ENCODE measurements at regions not wholly inside any gene's neighbourhood (a gene's known extent, or its start where the extent isn't known, plus 50 kb on each side); places are given as distances from the start of the nearest gene placed in this dataset.

DNA sequence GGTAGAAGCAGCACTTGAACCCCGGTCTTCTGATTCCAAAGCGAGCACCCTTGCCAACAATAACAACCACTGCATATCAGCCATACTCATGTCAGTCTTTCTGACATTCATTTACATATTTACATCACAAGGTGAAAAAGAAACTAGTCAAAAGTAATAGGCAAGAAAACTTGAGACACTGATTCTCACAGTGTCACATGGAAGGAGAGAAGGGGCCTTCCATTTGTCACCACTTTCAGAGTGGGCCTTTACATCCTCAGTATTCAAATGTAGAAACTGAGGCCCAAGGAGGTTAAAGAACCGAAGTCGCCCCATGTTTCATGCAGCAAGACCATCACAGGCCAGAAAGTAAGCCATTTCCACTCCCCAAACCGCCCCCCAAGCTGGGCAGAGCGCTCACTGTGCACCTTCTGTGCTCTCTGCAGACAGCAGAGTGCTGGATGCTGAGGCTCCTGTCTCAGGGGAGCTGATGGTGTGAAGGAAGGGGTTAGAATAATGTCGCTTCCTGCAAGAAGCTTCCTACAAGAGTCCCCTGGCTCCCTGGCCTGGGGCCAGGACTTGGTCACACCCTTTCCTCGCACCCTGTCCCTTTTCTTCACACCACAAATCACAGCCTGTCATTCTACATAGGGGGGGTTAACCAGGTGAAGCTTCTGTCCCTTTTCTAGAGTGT, 260.1 kb downstream of the UACA start:
- H3K4me1 ChIP-seq (ENCODE audit: control insufficient read depth in 1 of 2, insufficient read depth in 2 of 2, low read length in 2 of 2): no peaks in the 10 kb centered on the region
- H3K27ac ChIP-seq (ENCODE audit: low read depth in 1 of 2, low read length in 2 of 2): no peak overlapping the region
- ATAC-seq (ENCODE audit: low FRiP score): no peak
- intact Hi-C loops (cut with DNase I): no loop called here
- WGBS, 2 donors: 83 to 84% methylated on average over 8 of the region's 8 CpGs
- no peaks in the 10 kb centered on the region for H3K36me3 ChIP-seq (ENCODE audit: control insufficient read depth in 1 of 2, insufficient read depth in 2 of 2, low read length in 1 of 2)
- no peak overlapping the region for H3K4me3 ChIP-seq (ENCODE audit: low read length in 2 of 2)
- H3K27me3 ChIP-seq (ENCODE audit: control insufficient read depth in 1 of 2, insufficient read depth in 2 of 2, low read length in 1 of 2): no peaks in the 10 kb centered on the region
- DNase-seq: peak in 1 of 2 donors; percentile 44
- H3K9me3 ChIP-seq (ENCODE audit: control insufficient read depth, low read length): no peaks in the 10 kb centered on the region

DNA sequence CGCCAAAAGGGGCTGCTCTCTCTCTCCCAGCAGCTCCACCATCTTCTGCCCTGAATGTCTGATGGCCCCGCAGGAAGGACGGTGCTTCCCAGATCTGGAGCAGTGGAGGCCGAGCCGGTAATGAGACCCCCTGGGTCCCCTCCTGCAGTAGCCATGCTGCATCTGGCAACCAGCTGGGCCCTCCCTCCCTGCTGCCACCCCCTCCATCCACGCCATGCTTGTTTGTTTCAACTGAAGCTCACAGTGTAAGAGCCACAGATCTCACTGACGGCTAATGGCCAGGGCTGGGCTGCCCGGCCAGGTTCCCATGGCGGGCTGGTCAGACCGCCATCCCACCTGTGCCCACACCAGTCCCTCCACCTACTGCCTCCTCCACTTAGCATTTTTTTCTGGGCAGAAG, 260.8 kb downstream of the UACA start:
- Histone ChIP-seq H3K9me3 (ENCODE audit: control insufficient read depth, low read length) (no peaks in the 10 kb centered on the region), H3K27me3 (ENCODE audit: control insufficient read depth in 1 of 2, insufficient read depth in 2 of 2, low read length in 1 of 2) (no peaks in the 10 kb centered on the region), H3K36me3 (ENCODE audit: control insufficient read depth in 1 of 2, insufficient read depth in 2 of 2, low read length in 1 of 2) (no peaks in the 10 kb centered on the region), H3K4me1 (ENCODE audit: control insufficient read depth in 1 of 2, insufficient read depth in 2 of 2, low read length in 2 of 2) (no peaks in the 10 kb centered on the region), H3K4me3 (ENCODE audit: low read length in 2 of 2) (no peak overlapping the region), H3K27ac (ENCODE audit: low read depth in 1 of 2, low read length in 2 of 2) (no peak overlapping the region)
- ATAC-seq (ENCODE audit: low FRiP score) (no peak), DNase-seq (peak in 1 of 2 donors; percentile 33)
- intact Hi-C loops (cut with DNase I): no loop called here
- 91 to 92% methylated on average over 10 of the region's 10 CpGs for WGBS, 2 donors

DNA sequence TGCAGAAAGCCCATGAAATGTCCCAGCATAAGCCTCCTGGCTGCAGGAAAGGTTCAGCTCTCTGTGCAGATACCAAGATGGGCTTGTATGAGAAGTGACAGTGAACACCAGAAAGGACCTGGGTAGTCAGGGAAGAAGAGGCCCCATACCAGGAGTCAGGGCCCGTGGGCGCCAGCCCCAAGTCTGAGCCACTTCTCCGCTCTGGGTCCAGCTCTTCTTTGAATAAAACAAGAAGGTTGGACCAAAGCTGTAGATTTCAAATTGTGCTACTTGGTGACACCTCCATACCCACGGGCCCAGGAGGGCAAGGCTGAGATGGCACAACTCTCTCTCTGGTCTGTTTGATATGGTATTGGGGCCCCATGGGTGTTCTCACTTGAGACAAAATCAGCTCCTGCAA, 261.5 kb downstream of the UACA start:
- DNase-seq (peak in 1 of 2 donors; percentile 30), ATAC-seq (ENCODE audit: low FRiP score) (no peak)
- H3K9me3 ChIP-seq (ENCODE audit: control insufficient read depth, low read length): no peaks in the 10 kb centered on the region
- 95 to 96% methylated on average over 4 of the region's 4 CpGs for WGBS, 2 donors
- no peak overlapping the region for H3K27ac ChIP-seq (ENCODE audit: low read depth in 1 of 2, low read length in 2 of 2)
- intact Hi-C loops (cut with DNase I): no loop called here
- no peak overlapping the region for H3K4me3 ChIP-seq (ENCODE audit: low read length in 2 of 2)
- no peaks in the 10 kb centered on the region for H3K36me3 ChIP-seq (ENCODE audit: control insufficient read depth in 1 of 2, insufficient read depth in 2 of 2, low read length in 1 of 2)
- no peaks in the 10 kb centered on the region for H3K27me3 ChIP-seq (ENCODE audit: control insufficient read depth in 1 of 2, insufficient read depth in 2 of 2, low read length in 1 of 2)
- no peaks in the 10 kb centered on the region for H3K4me1 ChIP-seq (ENCODE audit: control insufficient read depth in 1 of 2, insufficient read depth in 2 of 2, low read length in 2 of 2)

DNA sequence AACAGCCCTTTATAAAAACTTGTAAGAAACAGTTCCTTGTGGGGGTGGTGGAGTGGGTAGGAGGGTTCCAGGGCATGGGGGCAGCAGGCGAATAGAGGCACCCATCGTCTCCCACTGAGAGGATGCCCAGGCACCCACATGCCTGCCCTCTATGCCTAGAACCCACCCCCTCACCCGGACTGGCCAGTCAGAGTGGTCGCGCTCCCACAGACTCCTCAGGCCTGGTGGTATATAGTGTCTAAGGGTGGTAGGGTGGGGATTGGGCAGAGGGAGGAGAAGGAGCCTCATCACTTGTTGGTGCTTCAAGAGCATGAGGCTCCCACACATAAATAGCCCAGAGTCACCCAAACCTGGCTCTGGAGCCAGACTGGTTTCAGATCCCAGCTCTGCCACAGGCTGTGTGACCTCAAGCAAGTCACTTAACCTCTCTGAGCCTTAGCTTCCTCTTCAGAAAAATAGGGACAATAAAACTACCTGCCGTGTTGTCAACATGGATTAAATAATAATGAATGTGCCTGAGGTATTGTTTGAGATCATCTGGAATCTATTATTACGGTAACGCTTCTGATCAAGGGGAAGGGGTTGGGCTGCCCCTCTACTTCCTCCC, 262.1 kb downstream of the UACA start:
- Histone ChIP-seq H3K9me3 (ENCODE audit: control insufficient read depth, low read length) (no peaks in the 10 kb centered on the region), H3K4me1 (ENCODE audit: control insufficient read depth in 1 of 2, insufficient read depth in 2 of 2, low read length in 2 of 2) (no peaks in the 10 kb centered on the region), H3K36me3 (ENCODE audit: control insufficient read depth in 1 of 2, insufficient read depth in 2 of 2, low read length in 1 of 2) (no peaks in the 10 kb centered on the region), H3K4me3 (ENCODE audit: low read length in 2 of 2) (no peak overlapping the region), H3K27ac (ENCODE audit: low read depth in 1 of 2, low read length in 2 of 2) (no peak overlapping the region), H3K27me3 (ENCODE audit: control insufficient read depth in 1 of 2, insufficient read depth in 2 of 2, low read length in 1 of 2) (no peaks in the 10 kb centered on the region)
- intact Hi-C loops (cut with DNase I): no loop called here
- no peak for ATAC-seq (ENCODE audit: low FRiP score)
- 94 to 96% methylated on average over 8 of the region's 8 CpGs for WGBS, 2 donors
- DNase-seq: peak in 1 of 2 donors; percentile 13

DNA sequence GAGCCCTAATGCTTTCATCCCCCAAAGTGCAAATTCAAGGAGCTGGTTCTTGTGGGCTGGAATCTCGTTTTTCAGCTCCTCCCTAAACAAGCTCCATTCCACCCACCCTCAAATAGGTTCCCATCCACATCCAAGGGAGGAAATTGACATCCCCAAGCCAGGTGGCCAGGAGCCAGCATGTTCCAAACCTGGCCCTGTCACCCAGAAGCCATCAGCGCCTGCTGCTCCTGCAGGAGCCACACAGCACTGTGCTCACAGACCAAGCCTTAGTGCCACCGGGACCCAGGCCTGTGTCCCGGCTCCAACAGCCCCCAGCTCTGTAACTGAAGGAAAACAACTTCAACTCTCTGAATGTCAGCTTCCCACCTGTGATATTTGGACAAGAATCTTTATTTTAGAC, 263.6 kb downstream of the UACA start:
- DNase-seq: no peak
- no peak overlapping the region for H3K4me3 ChIP-seq (ENCODE audit: low read length in 2 of 2)
- no peaks in the 10 kb centered on the region for H3K27me3 ChIP-seq (ENCODE audit: control insufficient read depth in 1 of 2, insufficient read depth in 2 of 2, low read length in 1 of 2)
- no peaks in the 10 kb centered on the region for H3K36me3 ChIP-seq (ENCODE audit: control insufficient read depth in 1 of 2, insufficient read depth in 2 of 2, low read length in 1 of 2)
- WGBS, 2 donors: 87 to 89% methylated on average over 4 of the region's 4 CpGs
- ATAC-seq (ENCODE audit: low FRiP score): no peak
- no peak overlapping the region for H3K27ac ChIP-seq (ENCODE audit: low read depth in 1 of 2, low read length in 2 of 2)
- H3K4me1 ChIP-seq (ENCODE audit: control insufficient read depth in 1 of 2, insufficient read depth in 2 of 2, low read length in 2 of 2): no peaks in the 10 kb centered on the region
- intact Hi-C loops (cut with DNase I): no loop called here
- H3K9me3 ChIP-seq (ENCODE audit: control insufficient read depth, low read length): no peaks in the 10 kb centered on the region

DNA sequence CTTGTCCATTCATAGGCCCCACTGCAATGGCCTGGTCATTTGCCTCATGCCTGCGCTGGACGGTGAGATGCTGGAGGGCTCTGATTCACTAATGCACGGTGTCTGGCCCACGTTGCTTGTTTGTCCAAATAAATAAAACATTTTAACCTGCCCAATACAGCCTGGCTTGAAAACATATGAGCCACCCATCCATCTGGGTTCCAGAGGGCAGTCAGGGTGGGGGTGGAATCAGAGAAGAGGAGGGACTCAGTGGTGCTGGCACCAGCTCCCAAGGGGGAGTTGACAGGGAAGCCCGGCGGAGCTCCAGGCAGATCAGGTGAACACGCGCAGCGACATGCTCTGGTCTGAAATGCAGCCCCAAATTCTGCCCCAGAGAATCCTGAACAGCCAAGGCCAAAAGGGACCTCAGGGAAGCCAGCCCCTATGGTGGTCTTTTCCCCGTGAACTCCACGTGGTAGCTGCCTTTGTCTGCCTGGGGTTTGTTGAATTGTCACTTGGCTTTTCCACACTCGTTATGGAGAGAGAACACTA, 265.2 kb downstream of the UACA start:
- no peak for ATAC-seq (ENCODE audit: low FRiP score)
- H3K27me3 ChIP-seq (ENCODE audit: control insufficient read depth in 1 of 2, insufficient read depth in 2 of 2, low read length in 1 of 2): no peaks in the 10 kb centered on the region
- no peak overlapping the region for H3K4me3 ChIP-seq (ENCODE audit: low read length in 2 of 2)
- H3K4me1 ChIP-seq (ENCODE audit: control insufficient read depth in 1 of 2, insufficient read depth in 2 of 2, low read length in 2 of 2): no peaks in the 10 kb centered on the region
- no peaks in the 10 kb centered on the region for H3K9me3 ChIP-seq (ENCODE audit: control insufficient read depth, low read length)
- H3K27ac ChIP-seq (ENCODE audit: low read depth in 1 of 2, low read length in 2 of 2): no peak overlapping the region
- no peaks in the 10 kb centered on the region for H3K36me3 ChIP-seq (ENCODE audit: control insufficient read depth in 1 of 2, insufficient read depth in 2 of 2, low read length in 1 of 2)
- intact Hi-C loops (cut with DNase I): no loop called here
- DNase-seq: no peak
- WGBS, 2 donors: 96 to 97% methylated on average over 12 of the region's 12 CpGs

DNA sequence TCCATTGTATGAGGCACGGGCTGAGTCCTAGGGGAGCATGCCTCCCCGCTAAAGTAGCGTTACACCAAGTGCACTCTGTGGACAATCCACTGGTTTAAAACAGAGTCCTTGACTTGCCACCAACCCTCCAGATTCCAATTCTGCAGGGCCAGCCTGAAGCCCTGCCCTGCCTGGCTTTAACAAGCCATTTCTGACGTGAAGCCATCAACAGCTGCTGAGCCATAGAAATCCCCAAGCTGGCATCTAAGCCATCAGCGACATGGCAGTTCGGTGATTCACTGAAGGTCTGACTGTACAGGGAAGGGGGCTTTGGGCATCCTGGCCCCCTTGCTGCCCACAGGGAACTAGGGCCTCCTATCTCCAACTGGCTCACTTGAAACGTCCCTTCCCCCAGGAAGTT, 265.7 kb downstream of the UACA start:
- Histone ChIP-seq H3K4me1 (ENCODE audit: control insufficient read depth in 1 of 2, insufficient read depth in 2 of 2, low read length in 2 of 2) (no peaks in the 10 kb centered on the region), H3K27ac (ENCODE audit: low read depth in 1 of 2, low read length in 2 of 2) (no peak overlapping the region), H3K36me3 (ENCODE audit: control insufficient read depth in 1 of 2, insufficient read depth in 2 of 2, low read length in 1 of 2) (no peaks in the 10 kb centered on the region), H3K9me3 (ENCODE audit: control insufficient read depth, low read length) (no peaks in the 10 kb centered on the region), H3K4me3 (ENCODE audit: low read length in 2 of 2) (no peak overlapping the region), H3K27me3 (ENCODE audit: control insufficient read depth in 1 of 2, insufficient read depth in 2 of 2, low read length in 1 of 2) (no peaks in the 10 kb centered on the region)
- 85% methylated on average over 7 of the region's 7 CpGs for WGBS, 2 donors
- DNase-seq (peak in 1 of 2 donors; percentile 1), ATAC-seq (ENCODE audit: low FRiP score) (no peak)
- intact Hi-C loops (cut with DNase I): no loop called here

DNA sequence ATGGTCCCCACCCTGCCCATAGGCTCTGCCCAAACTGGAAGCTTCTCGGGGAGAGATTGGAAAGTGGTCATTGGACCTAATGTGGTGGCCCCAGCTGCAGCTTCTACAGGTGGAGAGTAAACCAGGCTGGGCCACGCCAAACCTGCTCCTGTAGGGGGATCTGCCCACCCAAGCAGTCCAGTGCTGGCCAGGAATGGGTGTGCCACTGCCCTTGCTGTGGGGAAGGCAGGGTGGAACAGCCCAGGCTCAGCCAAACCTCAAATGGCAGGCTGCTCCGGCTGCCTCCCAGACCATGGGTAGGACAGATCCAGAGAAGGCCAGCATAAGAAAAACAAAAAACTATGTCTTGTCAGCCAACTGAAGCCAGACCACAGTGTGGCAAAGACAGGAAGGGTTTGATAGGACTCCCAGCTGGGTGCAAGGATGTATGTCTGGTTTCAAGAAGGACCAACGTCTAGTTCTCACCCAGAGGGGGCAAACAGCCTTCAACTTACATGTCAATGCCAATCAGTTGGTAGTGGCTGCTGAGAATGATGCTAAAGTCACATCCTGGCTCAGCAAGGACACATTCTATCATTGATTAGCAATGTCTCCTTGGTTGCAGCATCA, 267.3 kb downstream of the UACA start:
- Histone ChIP-seq H3K4me3 (ENCODE audit: low read length in 2 of 2) (no peak overlapping the region), H3K27me3 (ENCODE audit: control insufficient read depth in 1 of 2, insufficient read depth in 2 of 2, low read length in 1 of 2) (no peaks in the 10 kb centered on the region), H3K36me3 (ENCODE audit: control insufficient read depth in 1 of 2, insufficient read depth in 2 of 2, low read length in 1 of 2) (no peaks in the 10 kb centered on the region), H3K9me3 (ENCODE audit: control insufficient read depth, low read length) (no peaks in the 10 kb centered on the region), H3K27ac (ENCODE audit: low read depth in 1 of 2, low read length in 2 of 2) (no peak overlapping the region), H3K4me1 (ENCODE audit: control insufficient read depth in 1 of 2, insufficient read depth in 2 of 2, low read length in 2 of 2) (no peaks in the 10 kb centered on the region)
- ATAC-seq (ENCODE audit: low FRiP score) (no peak), DNase-seq (peak in 1 of 2 donors; percentile 43)
- WGBS, 2 donors: 94 to 98% methylated on average over 4 of the region's 4 CpGs
- intact Hi-C loops (cut with DNase I): no loop called here

Measured in aorta (tissue), 5 donors.